ENCODE measurements at regions not wholly inside any gene's neighbourhood (a gene's known extent, or its start where the extent isn't known, plus 50 kb on each side); places are given as distances from the start of the nearest gene placed in this dataset.

DNA sequence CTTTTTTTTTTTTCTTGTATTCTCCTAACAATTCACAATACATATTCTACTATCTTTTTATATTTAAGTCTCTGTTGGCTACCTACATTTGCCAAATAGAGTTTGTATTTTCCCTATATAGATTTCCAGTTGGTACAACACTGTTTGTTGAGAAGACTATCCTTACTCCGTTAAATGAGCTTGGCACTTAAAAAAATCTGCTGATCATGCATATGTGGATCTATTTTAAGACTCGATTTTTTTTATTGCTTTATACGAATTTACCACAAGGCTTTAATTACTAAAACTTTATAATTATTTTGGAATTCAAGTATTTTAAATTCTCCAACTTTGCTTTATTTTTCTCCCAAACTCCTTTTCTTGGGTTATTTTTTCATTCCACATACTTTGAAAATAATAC lies 855.6 kb downstream of the C6orf118 start:
- TF ChIP-seq, protein P1, sequence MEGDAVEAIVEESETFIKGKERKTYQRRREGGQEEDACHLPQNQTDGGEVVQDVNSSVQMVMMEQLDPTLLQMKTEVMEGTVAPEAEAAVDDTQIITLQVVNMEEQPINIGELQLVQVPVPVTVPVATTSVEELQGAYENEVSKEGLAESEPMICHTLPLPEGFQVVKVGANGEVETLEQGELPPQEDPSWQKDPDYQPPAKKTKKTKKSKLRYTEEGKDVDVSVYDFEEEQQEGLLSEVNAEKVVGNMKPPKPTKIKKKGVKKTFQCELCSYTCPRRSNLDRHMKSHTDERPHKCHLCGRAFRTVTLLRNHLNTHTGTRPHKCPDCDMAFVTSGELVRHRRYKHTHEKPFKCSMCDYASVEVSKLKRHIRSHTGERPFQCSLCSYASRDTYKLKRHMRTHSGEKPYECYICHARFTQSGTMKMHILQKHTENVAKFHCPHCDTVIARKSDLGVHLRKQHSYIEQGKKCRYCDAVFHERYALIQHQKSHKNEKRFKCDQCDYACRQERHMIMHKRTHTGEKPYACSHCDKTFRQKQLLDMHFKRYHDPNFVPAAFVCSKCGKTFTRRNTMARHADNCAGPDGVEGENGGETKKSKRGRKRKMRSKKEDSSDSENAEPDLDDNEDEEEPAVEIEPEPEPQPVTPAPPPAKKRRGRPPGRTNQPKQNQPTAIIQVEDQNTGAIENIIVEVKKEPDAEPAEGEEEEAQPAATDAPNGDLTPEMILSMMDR (conservative IDR thresholded peaks at IDR 0.05; ENCODE audit: low read depth, low read length), result no peak
- TF ChIP-seq POLR2A (IDR thresholded peaks at IDR 0.05; ENCODE audit: low read depth, low read length), result no peak
- TF ChIP-seq MAFK (IDR thresholded peaks at IDR 0.05; ENCODE audit: low read depth, low read length), result peak; percentile 83
- no peak for TF ChIP-seq CEBPB (IDR thresholded peaks at IDR 0.05; ENCODE audit: low read depth, low read length)

Measured in IMR-90 (cell line).